GM21529 (cell line): ENCODE measurements at regions not wholly inside any gene's neighbourhood (a gene's known extent, or its start where the extent isn't known, plus 50 kb on each side); places are given as distances from the start of the nearest gene placed in this dataset.

Experiments used
- ATAC-seq: cut with Tn5 transposase; IDR thresholded peaks from one replicate; pipeline ENCODE4 v1.9.1; 2021; ENCODE audit not compliant: unreplicated experiment

- ATAC-seq, result no peak
Observed at GRCh38 chr6:71510856-71511255, 222.2 kb downstream of the OGFRL1 start.

GRCh38 chr6:71512256-71512655 lies 223.6 kb downstream of the OGFRL1 start:
- ATAC-seq, result no peak

GRCh38 chr6:71513036-71513435 lies 224.4 kb downstream of the OGFRL1 start:
- no peak for ATAC-seq

GRCh38 chr6:71523548-71523947 lies 234.9 kb downstream of the OGFRL1 start:
- peak; percentile 81 for ATAC-seq

- ATAC-seq, result no peak
Observed at GRCh38 chr6:71524201-71524600, 235.6 kb downstream of the OGFRL1 start.

GRCh38 chr6:71527886-71528285 lies 239.3 kb downstream of the OGFRL1 start:
- no peak for ATAC-seq

GRCh38 chr6:71529026-71529425 lies 240.4 kb downstream of the OGFRL1 start:
- ATAC-seq, result no peak

- ATAC-seq, result no peak
Observed at GRCh38 chr6:71529769-71530168, 241.2 kb downstream of the OGFRL1 start.

- ATAC-seq, result no peak
Observed at GRCh38 chr6:71531006-71531405, 242.4 kb downstream of the OGFRL1 start.

- no peak for ATAC-seq
Observed at GRCh38 chr6:71531841-71532240, 243.2 kb downstream of the OGFRL1 start.

GRCh38 chr6:71533939-71534379 lies 245.3 kb downstream of the OGFRL1 start:
- no peak for ATAC-seq

GRCh38 chr6:71534921-71535320 lies 246.3 kb downstream of the OGFRL1 start:
- ATAC-seq, result no peak

GRCh38 chr6:71537717-71538116 lies 249.1 kb downstream of the OGFRL1 start:
- ATAC-seq, result no peak

- no peak for ATAC-seq
Observed at GRCh38 chr6:71544028-71544427, 255.4 kb downstream of the OGFRL1 start.

- ATAC-seq, result no peak
Observed at GRCh38 chr6:71544906-71545305, 256.3 kb downstream of the OGFRL1 start.

GRCh38 chr6:71545905-71546304 lies 257.3 kb downstream of the OGFRL1 start:
- no peak for ATAC-seq

- ATAC-seq, result no peak
Observed at GRCh38 chr6:71551798-71552197, 263.2 kb downstream of the OGFRL1 start.

- no peak for ATAC-seq
Observed at GRCh38 chr6:71556141-71556540, 267.5 kb downstream of the OGFRL1 start.

GRCh38 chr6:71558974-71559373 lies 270.4 kb downstream of the OGFRL1 start:
- no peak for ATAC-seq

GRCh38 chr6:71567562-71567961 lies 279.0 kb downstream of the OGFRL1 start:
- no peak for ATAC-seq

- ATAC-seq, result no peak
Observed at GRCh38 chr6:71577766-71578165, 289.2 kb downstream of the OGFRL1 start.

- ATAC-seq, result no peak
Observed at GRCh38 chr6:71579902-71580301, 291.3 kb downstream of the OGFRL1 start.

GRCh38 chr6:71582820-71583219 lies 294.2 kb downstream of the OGFRL1 start:
- no peak for ATAC-seq
